Upper lobe of left lung (tissue), 4 donors: ENCODE measurements at regions not wholly inside any gene's neighbourhood (a gene's known extent, or its start where the extent isn't known, plus 50 kb on each side); places are given as distances from the start of the nearest gene placed in this dataset.

Experiments used
- EP300 ChIP-seq, 4 donors: sonication (generic); formaldehyde crosslinking; IDR thresholded peaks; one replicate each; pipeline ENCODE4 v1.5.1; 2017; ENCODE audit warnings: antibody characterized with exemption in 4 of 4, control low read depth in 2 of 4
- POLR2A ChIP-seq, 4 donors: fragments of 450-650 bp; IDR thresholded peaks; one replicate each; pipeline ENCODE4 v1.5.1; 2016 to 2017; ENCODE audit warnings: antibody characterized with exemption in 4 of 4, mild to moderate bottlenecking in 2 of 4
- POLR2AphosphoS5 ChIP-seq, 2 donors: sonication (generic); formaldehyde crosslinking; IDR thresholded peaks; one replicate each; pipeline ENCODE4 v1.5.1; 2017; ENCODE audit warnings: antibody characterized with exemption in 2 of 2
- TF ChIP-seq, protein P1 (sequence below), 6 experiments: fragments of 450-650 bp in 4 of 6; fragments of 200-600 bp in 2 of 6; sonication (generic) in 2 of 6; IDR thresholded peaks; one replicate each; pipeline ENCODE4 v1.5.1; 2016 to 2019; ENCODE audit warnings: antibody characterized with exemption in 6 of 6

DNA sequence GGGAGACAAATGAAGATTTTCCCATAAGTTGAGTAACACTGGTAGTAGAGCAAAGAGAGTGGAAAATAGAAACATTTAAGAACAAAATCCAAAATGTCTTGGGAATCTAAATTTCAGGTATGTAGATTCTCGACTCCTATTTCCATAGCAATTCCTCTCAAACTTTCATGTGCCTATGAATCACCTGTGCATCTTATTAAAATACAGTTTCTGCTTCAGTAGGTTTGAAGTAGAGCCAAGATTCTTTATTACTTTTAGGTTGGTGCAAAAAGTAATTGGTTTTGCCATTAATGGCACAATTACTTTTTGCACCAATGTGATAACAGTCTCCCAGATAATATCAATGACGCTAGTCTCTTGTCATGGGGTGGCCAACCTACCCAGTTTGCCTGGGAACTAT lies 115.3 kb upstream of the SLC5A12 start:
- TF ChIP-seq, protein P1, sequence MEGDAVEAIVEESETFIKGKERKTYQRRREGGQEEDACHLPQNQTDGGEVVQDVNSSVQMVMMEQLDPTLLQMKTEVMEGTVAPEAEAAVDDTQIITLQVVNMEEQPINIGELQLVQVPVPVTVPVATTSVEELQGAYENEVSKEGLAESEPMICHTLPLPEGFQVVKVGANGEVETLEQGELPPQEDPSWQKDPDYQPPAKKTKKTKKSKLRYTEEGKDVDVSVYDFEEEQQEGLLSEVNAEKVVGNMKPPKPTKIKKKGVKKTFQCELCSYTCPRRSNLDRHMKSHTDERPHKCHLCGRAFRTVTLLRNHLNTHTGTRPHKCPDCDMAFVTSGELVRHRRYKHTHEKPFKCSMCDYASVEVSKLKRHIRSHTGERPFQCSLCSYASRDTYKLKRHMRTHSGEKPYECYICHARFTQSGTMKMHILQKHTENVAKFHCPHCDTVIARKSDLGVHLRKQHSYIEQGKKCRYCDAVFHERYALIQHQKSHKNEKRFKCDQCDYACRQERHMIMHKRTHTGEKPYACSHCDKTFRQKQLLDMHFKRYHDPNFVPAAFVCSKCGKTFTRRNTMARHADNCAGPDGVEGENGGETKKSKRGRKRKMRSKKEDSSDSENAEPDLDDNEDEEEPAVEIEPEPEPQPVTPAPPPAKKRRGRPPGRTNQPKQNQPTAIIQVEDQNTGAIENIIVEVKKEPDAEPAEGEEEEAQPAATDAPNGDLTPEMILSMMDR (IDR thresholded peaks at IDR 0.05) = no peak
- TF ChIP-seq POLR2AphosphoS5 (IDR thresholded peaks at IDR 0.05) (no peak), POLR2A (IDR thresholded peaks at IDR 0.05) (no peak), EP300 (IDR thresholded peaks at IDR 0.05) (no peak)
